ENCODE measurements at regions not wholly inside any gene's neighbourhood (a gene's known extent, or its start where the extent isn't known, plus 50 kb on each side); places are given as distances from the start of the nearest gene placed in this dataset.

DNA sequence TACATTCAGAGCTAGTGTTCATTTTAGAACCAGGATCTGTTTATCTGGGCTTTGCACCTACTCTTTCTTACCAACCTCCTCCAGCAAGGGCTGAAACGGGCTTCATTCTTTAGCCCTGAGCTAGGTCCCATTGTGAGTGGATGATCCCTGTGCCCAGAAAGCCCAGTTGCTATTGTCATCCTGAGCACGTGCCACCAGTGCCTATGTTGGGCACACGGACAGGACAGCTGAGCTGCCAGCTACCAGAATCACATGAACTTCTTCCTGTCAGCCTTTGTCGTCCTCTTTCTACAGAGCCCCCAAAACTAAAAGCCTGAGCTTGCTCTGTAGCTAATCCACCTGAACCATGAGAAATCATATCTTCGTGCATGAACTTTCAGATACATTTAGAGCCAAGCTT, 74.4 kb upstream of the NTM start:
- DNase-seq = no peak
- no peaks in the 10 kb centered on the region for H3K4me1 ChIP-seq (ENCODE audit: control insufficient read depth in 1 of 2, insufficient read depth in 2 of 2, low read length in 2 of 2)
- peaks cover 0 to 5% of the 10 kb centered on the region in 2 donors for H3K27me3 ChIP-seq (ENCODE audit: control insufficient read depth in 1 of 2, insufficient read depth in 2 of 2, low read length in 1 of 2)
- ATAC-seq (ENCODE audit: low FRiP score) = no peak
- WGBS, 2 donors = 77 to 84% methylated on average over 5 of the region's 5 CpGs
- intact Hi-C loops (cut with DNase I) = no loop called here
- peaks cover 3% of the 10 kb centered on the region for H3K9me3 ChIP-seq (ENCODE audit: control insufficient read depth, low read length)
- H3K4me3 ChIP-seq (ENCODE audit: low read length in 2 of 2) = no peak overlapping the region
- H3K27ac ChIP-seq (ENCODE audit: low read depth in 1 of 2, low read length in 2 of 2) = no peak overlapping the region
- no peaks in the 10 kb centered on the region for H3K36me3 ChIP-seq (ENCODE audit: control insufficient read depth in 1 of 2, insufficient read depth in 2 of 2, low read length in 1 of 2)

DNA sequence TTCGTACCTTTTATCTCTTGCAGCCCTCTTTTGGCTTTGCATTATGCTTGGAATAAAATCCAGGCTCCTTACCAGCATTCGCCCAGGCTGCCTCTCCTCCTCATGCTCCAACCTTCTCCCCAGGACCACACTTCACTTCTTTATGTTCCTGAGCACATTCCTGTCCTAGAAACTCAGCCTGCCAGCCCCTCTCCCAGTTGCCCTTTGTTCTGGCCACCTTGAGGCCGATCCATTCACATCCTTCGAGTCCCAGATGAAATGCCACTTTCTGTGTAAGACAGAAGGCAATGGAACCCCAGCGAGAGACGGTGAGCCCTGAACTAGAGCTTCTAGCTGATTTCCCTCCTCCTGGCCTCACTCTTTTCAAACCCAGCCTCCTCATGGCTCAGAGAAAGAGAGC, 73.0 kb upstream of the NTM start:
- Histone ChIP-seq H3K36me3 (ENCODE audit: control insufficient read depth in 1 of 2, insufficient read depth in 2 of 2, low read length in 1 of 2) (no peaks in the 10 kb centered on the region), H3K4me1 (ENCODE audit: control insufficient read depth in 1 of 2, insufficient read depth in 2 of 2, low read length in 2 of 2) (no peaks in the 10 kb centered on the region), H3K27me3 (ENCODE audit: control insufficient read depth in 1 of 2, insufficient read depth in 2 of 2, low read length in 1 of 2) (peaks cover 0 to 5% of the 10 kb centered on the region in 2 donors), H3K9me3 (ENCODE audit: control insufficient read depth, low read length) (peaks cover 3% of the 10 kb centered on the region), H3K4me3 (ENCODE audit: low read length in 2 of 2) (no peak overlapping the region), H3K27ac (ENCODE audit: low read depth in 1 of 2, low read length in 2 of 2) (no peak overlapping the region)
- no peak for ATAC-seq (ENCODE audit: low FRiP score)
- 71 to 77% methylated on average over 6 of the region's 6 CpGs for WGBS, 2 donors
- intact Hi-C loops (cut with DNase I) = no loop called here
- no peak for DNase-seq

DNA sequence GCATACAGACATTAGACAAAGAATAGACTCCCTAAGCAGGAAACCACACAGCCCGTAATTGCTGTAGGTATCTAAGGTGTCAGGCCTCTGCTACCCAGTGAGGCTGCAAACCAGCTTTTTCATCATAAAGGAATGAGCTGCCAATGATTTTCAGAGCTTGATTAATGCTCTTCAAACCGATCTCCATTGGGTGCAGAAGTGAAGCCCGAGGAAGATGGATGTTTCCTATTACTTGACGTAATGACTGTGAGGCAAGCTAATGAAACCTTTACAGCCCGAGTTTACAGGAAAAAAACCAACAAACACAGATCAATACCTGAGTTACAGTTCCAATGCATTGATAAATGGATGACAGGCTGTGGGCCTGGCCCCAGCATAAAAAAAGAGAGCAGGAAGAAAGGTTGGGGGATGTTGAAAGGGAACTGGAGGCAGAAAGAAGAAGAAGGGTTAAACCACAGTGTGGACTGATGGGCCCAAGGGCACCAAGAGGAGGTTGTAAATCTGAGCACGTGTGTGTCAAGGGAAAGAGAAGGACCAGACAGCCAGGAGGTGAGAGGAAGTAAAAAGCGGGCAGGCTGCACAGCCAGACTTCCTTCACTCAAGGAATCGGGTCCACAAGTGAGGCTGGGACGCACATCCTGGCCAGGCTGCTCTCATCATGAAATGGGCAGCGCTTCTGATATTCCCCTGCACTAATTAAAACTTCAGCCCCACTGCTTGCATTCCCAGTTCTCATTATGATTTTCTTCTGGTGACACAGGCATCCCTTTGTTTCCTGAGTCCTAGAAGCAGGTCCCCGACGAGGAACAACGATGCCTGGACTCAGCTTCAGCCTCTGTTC, 70.6 kb upstream of the NTM start:
- intact Hi-C loops (cut with DNase I) = no loop called here
- H3K4me3 ChIP-seq (ENCODE audit: low read length in 2 of 2) = no peak overlapping the region
- no peaks in the 10 kb centered on the region for H3K4me1 ChIP-seq (ENCODE audit: control insufficient read depth in 1 of 2, insufficient read depth in 2 of 2, low read length in 2 of 2)
- no peaks in the 10 kb centered on the region for H3K36me3 ChIP-seq (ENCODE audit: control insufficient read depth in 1 of 2, insufficient read depth in 2 of 2, low read length in 1 of 2)
- peaks cover 2% of the 10 kb centered on the region for H3K9me3 ChIP-seq (ENCODE audit: control insufficient read depth, low read length)
- no peak overlapping the region for H3K27ac ChIP-seq (ENCODE audit: low read depth in 1 of 2, low read length in 2 of 2)
- 38 to 45% methylated on average over 13 of the region's 13 CpGs for WGBS, 2 donors
- peaks cover 0 to 5% of the 10 kb centered on the region in 2 donors for H3K27me3 ChIP-seq (ENCODE audit: control insufficient read depth in 1 of 2, insufficient read depth in 2 of 2, low read length in 1 of 2)
- DNase-seq (no peak), ATAC-seq (ENCODE audit: low FRiP score) (no peak)

DNA sequence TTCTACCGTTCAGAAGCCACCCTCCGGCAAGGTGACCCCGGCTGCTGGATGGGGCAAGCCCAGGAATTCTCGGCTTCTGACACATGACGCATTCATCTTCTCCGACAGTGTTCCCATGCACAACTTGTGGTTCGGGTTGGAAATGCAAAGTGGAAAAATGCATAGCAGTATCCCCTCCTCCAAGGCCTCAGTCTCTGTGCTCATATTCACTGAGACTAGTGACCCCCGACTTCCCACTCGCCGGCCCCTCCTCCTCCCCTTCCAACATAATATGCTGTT, 70.0 kb upstream of the NTM start:
- Histone ChIP-seq H3K4me1 (ENCODE audit: control insufficient read depth in 1 of 2, insufficient read depth in 2 of 2, low read length in 2 of 2) (no peaks in the 10 kb centered on the region), H3K27ac (ENCODE audit: low read depth in 1 of 2, low read length in 2 of 2) (no peak overlapping the region), H3K9me3 (ENCODE audit: control insufficient read depth, low read length) (peaks cover 2% of the 10 kb centered on the region), H3K27me3 (ENCODE audit: control insufficient read depth in 1 of 2, insufficient read depth in 2 of 2, low read length in 1 of 2) (peaks cover 0 to 5% of the 10 kb centered on the region in 2 donors), H3K36me3 (ENCODE audit: control insufficient read depth in 1 of 2, insufficient read depth in 2 of 2, low read length in 1 of 2) (no peaks in the 10 kb centered on the region), H3K4me3 (ENCODE audit: low read length in 2 of 2) (no peak overlapping the region)
- DNase-seq (no peak), ATAC-seq (ENCODE audit: low FRiP score) (no peak)
- 18 to 19% methylated on average over 10 of the region's 10 CpGs for WGBS, 2 donors
- intact Hi-C loops (cut with DNase I) = no loop called here

DNA sequence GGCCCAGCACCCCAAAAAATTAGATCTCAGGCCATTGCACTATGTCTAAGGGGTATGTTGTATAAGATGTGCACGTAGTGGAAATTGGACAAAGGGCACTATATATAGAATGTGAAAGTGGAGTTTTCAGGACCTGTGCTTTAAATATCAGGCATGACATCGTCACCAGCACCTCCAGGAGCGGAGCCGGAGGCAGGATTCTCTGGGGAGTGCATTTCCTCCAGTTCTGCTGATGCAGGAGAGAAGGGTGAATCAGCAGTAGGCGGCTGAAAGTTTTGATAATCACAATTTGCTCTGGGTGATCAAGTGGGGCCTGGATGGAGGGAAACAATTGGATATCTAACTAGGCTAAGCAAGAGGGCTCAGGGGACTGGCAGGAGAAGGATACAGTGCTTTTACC, 69.1 kb upstream of the NTM start:
- WGBS, 2 donors = 13 to 22% methylated on average over 5 of the region's 5 CpGs
- peaks cover 2% of the 10 kb centered on the region for H3K9me3 ChIP-seq (ENCODE audit: control insufficient read depth, low read length)
- H3K4me1 ChIP-seq (ENCODE audit: control insufficient read depth in 1 of 2, insufficient read depth in 2 of 2, low read length in 2 of 2) = no peaks in the 10 kb centered on the region
- intact Hi-C loops (cut with DNase I) = no loop called here
- H3K27ac ChIP-seq (ENCODE audit: low read depth in 1 of 2, low read length in 2 of 2) = no peak overlapping the region
- no peaks in the 10 kb centered on the region for H3K36me3 ChIP-seq (ENCODE audit: control insufficient read depth in 1 of 2, insufficient read depth in 2 of 2, low read length in 1 of 2)
- ATAC-seq (ENCODE audit: low FRiP score) = no peak
- H3K27me3 ChIP-seq (ENCODE audit: control insufficient read depth in 1 of 2, insufficient read depth in 2 of 2, low read length in 1 of 2) = peaks cover 0 to 5% of the 10 kb centered on the region in 2 donors
- DNase-seq = no peak
- H3K4me3 ChIP-seq (ENCODE audit: low read length in 2 of 2) = no peak overlapping the region

GRCh38 chr11:131302836-131303235, 67.6 kb upstream of the NTM start:
- ATAC-seq (ENCODE audit: low FRiP score) (no peak), DNase-seq (no peak)
- intact Hi-C loops (cut with DNase I) = no loop called here
- H3K4me3 ChIP-seq (ENCODE audit: low read length in 2 of 2) = no peak overlapping the region
- peaks cover 0 to 5% of the 10 kb centered on the region in 2 donors for H3K27me3 ChIP-seq (ENCODE audit: control insufficient read depth in 1 of 2, insufficient read depth in 2 of 2, low read length in 1 of 2)
- H3K36me3 ChIP-seq (ENCODE audit: control insufficient read depth in 1 of 2, insufficient read depth in 2 of 2, low read length in 1 of 2) = no peaks in the 10 kb centered on the region
- peaks cover 2% of the 10 kb centered on the region for H3K9me3 ChIP-seq (ENCODE audit: control insufficient read depth, low read length)
- H3K4me1 ChIP-seq (ENCODE audit: control insufficient read depth in 1 of 2, insufficient read depth in 2 of 2, low read length in 2 of 2) = no peaks in the 10 kb centered on the region
- 15 to 16% methylated on average over 1 of the region's 1 CpG for WGBS, 2 donors
- no peak overlapping the region for H3K27ac ChIP-seq (ENCODE audit: low read depth in 1 of 2, low read length in 2 of 2)

GRCh38 chr11:131303611-131304119, 66.8 kb upstream of the NTM start:
- 71 to 74% methylated on average over 5 of the region's 5 CpGs for WGBS, 2 donors
- Histone ChIP-seq H3K27ac (ENCODE audit: low read depth in 1 of 2, low read length in 2 of 2) (no peak overlapping the region), H3K9me3 (ENCODE audit: control insufficient read depth, low read length) (peaks cover 2% of the 10 kb centered on the region), H3K4me1 (ENCODE audit: control insufficient read depth in 1 of 2, insufficient read depth in 2 of 2, low read length in 2 of 2) (no peaks in the 10 kb centered on the region), H3K4me3 (ENCODE audit: low read length in 2 of 2) (no peak overlapping the region), H3K36me3 (ENCODE audit: control insufficient read depth in 1 of 2, insufficient read depth in 2 of 2, low read length in 1 of 2) (no peaks in the 10 kb centered on the region), H3K27me3 (ENCODE audit: control insufficient read depth in 1 of 2, insufficient read depth in 2 of 2, low read length in 1 of 2) (peaks cover 0 to 5% of the 10 kb centered on the region in 2 donors)
- ATAC-seq (ENCODE audit: low FRiP score) (no peak), DNase-seq (no peak)
- intact Hi-C loops (cut with DNase I) = no loop called here

GRCh38 chr11:131305005-131305404, 65.4 kb upstream of the NTM start:
- 56 to 64% methylated on average over 3 of the region's 3 CpGs for WGBS, 2 donors
- peaks cover 0 to 1% of the 10 kb centered on the region in 2 donors for H3K27me3 ChIP-seq (ENCODE audit: control insufficient read depth in 1 of 2, insufficient read depth in 2 of 2, low read length in 1 of 2)
- H3K36me3 ChIP-seq (ENCODE audit: control insufficient read depth in 1 of 2, insufficient read depth in 2 of 2, low read length in 1 of 2) = no peaks in the 10 kb centered on the region
- H3K9me3 ChIP-seq (ENCODE audit: control insufficient read depth, low read length) = no peaks in the 10 kb centered on the region
- ATAC-seq (ENCODE audit: low FRiP score) = no peak
- intact Hi-C loops (cut with DNase I) = no loop called here
- DNase-seq = no peak
- no peaks in the 10 kb centered on the region for H3K4me1 ChIP-seq (ENCODE audit: control insufficient read depth in 1 of 2, insufficient read depth in 2 of 2, low read length in 2 of 2)
- no peak overlapping the region for H3K4me3 ChIP-seq (ENCODE audit: low read length in 2 of 2)
- no peak overlapping the region for H3K27ac ChIP-seq (ENCODE audit: low read depth in 1 of 2, low read length in 2 of 2)

DNA sequence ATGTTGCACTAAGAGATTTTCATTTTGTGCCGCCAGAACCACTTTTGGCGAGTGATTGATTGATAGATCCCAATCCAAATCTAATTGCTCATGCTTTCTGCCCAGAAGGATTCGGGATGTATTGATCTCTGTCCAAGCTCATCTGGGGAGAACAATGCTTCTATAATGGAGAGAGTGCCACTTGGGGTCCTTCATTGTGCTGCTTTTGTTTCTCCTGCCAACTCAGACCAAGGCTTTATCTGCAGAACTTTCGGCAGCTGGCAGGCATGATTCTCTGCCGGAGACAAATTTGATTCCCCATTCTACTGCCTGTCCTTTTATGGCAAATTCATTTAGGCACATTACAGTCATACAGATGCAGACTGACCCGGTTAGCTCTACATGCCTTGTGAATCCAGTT, 62.9 kb upstream of the NTM start:
- Histone ChIP-seq H3K27me3 (ENCODE audit: control insufficient read depth in 1 of 2, insufficient read depth in 2 of 2, low read length in 1 of 2) (no peaks in the 10 kb centered on the region), H3K4me3 (ENCODE audit: low read length in 2 of 2) (no peak overlapping the region), H3K9me3 (ENCODE audit: control insufficient read depth, low read length) (no peaks in the 10 kb centered on the region), H3K36me3 (ENCODE audit: control insufficient read depth in 1 of 2, insufficient read depth in 2 of 2, low read length in 1 of 2) (no peaks in the 10 kb centered on the region), H3K4me1 (ENCODE audit: control insufficient read depth in 1 of 2, insufficient read depth in 2 of 2, low read length in 2 of 2) (no peaks in the 10 kb centered on the region), H3K27ac (ENCODE audit: low read depth in 1 of 2, low read length in 2 of 2) (no peak overlapping the region)
- WGBS, 2 donors = 61 to 85% methylated on average over 6 of the region's 6 CpGs
- ATAC-seq (ENCODE audit: low FRiP score) = no peak
- no peak for DNase-seq
- intact Hi-C loops (cut with DNase I) = no loop called here
